ENCODE measurements at regions not wholly inside any gene's neighbourhood (a gene's known extent, or its start where the extent isn't known, plus 50 kb on each side); places are given as distances from the start of the nearest gene placed in this dataset.

DNA sequence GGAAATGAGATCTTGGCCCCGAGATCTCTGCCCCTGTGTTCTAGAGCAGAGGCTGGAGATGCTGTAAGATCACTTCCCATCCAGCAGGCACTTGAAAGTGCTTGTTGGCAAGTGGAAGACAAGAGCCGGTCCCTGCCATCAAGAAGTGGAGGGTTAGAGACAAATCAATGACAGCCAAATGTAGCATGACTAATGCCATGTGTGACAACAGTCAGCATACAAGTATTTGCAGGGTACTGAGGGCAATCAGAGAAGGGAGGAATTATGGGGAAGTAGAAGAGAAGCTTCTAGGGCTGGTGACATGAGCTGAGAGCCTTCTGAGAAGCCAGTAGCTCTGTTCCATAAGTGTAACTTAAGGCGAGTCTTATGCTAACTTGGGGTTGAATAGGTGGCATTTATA, 58.6 kb downstream of the TMEM17 start:
- Histone ChIP-seq H3K27me3 (ENCODE audit: insufficient read depth, poor library complexity, severe bottlenecking) (no peaks in the 10 kb centered on the region), H3K9me3 (ENCODE audit: severe bottlenecking) (no peaks in the 10 kb centered on the region), H3K4me1 (ENCODE audit: insufficient read depth, poor library complexity, severe bottlenecking) (no peaks in the 10 kb centered on the region), H3K36me3 (ENCODE audit: low read depth) (no peaks in the 10 kb centered on the region), H3K27ac (ENCODE audit: poor library complexity, severe bottlenecking) (no peak overlapping the region), H3K4me3 (ENCODE audit: severe bottlenecking) (no peak overlapping the region)
- no peak for DNase-seq (ENCODE audit: low spot score)
- no peak for ATAC-seq (ENCODE audit: low read depth)
- TF ChIP-seq, protein P1, sequence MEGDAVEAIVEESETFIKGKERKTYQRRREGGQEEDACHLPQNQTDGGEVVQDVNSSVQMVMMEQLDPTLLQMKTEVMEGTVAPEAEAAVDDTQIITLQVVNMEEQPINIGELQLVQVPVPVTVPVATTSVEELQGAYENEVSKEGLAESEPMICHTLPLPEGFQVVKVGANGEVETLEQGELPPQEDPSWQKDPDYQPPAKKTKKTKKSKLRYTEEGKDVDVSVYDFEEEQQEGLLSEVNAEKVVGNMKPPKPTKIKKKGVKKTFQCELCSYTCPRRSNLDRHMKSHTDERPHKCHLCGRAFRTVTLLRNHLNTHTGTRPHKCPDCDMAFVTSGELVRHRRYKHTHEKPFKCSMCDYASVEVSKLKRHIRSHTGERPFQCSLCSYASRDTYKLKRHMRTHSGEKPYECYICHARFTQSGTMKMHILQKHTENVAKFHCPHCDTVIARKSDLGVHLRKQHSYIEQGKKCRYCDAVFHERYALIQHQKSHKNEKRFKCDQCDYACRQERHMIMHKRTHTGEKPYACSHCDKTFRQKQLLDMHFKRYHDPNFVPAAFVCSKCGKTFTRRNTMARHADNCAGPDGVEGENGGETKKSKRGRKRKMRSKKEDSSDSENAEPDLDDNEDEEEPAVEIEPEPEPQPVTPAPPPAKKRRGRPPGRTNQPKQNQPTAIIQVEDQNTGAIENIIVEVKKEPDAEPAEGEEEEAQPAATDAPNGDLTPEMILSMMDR (IDR thresholded peaks at IDR 0.05; ENCODE audit: poor library complexity, severe bottlenecking) = no peak

DNA sequence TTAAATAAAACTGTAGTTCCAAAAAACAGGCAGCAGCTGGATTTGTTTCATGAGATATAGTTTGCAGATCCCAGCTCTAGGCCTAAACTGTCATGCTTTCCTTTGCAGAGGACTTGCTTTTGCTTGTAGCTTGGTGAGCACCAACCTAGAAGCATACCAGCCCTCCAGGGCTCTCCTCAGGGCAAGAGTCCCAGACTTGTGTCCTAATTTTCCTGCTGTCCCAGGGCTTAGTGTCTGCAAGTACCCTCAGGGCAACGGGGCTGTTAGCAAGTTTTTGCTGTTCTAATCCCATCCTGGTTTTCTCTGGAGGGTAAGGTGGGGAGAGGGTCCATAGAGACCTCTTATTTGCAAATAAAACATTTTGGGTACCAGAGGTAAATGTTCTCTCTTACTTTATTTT, 59.5 kb downstream of the TMEM17 start:
- no peak for DNase-seq (ENCODE audit: low spot score)
- TF ChIP-seq, protein P1 (IDR thresholded peaks at IDR 0.05; ENCODE audit: poor library complexity, severe bottlenecking) = no peak

DNA sequence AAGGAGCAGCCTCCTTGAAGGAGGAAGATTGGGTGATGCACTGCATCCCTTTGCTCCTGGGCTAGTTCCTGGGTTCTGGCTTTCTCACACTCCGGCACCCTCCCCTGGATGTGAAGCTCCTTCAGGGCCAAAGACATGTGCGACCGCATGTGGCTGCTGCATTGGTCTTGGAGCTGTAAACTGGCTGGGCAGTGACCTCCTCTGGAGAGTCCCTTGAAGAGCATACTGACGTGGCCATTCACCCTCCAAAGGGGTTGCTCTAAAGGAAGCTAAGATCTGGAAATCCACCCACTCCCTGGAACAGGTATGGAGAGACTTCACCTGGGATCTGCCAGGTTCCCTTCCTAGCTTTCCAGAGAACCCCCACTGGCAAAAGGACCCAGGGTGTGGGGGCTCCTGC, 62.1 kb downstream of the TMEM17 start:
- TF ChIP-seq, protein P1 (IDR thresholded peaks at IDR 0.05; ENCODE audit: poor library complexity, severe bottlenecking) = no peak
- H3K9me3 ChIP-seq (ENCODE audit: severe bottlenecking) = no peaks in the 10 kb centered on the region
- no peak overlapping the region for H3K27ac ChIP-seq (ENCODE audit: poor library complexity, severe bottlenecking)
- DNase-seq (ENCODE audit: low spot score) = no peak
- ATAC-seq (ENCODE audit: low read depth) = no peak
- no peak overlapping the region for H3K4me3 ChIP-seq (ENCODE audit: severe bottlenecking)
- H3K27me3 ChIP-seq (ENCODE audit: insufficient read depth, poor library complexity, severe bottlenecking) = no peaks in the 10 kb centered on the region
- no peaks in the 10 kb centered on the region for H3K36me3 ChIP-seq (ENCODE audit: low read depth)
- no peaks in the 10 kb centered on the region for H3K4me1 ChIP-seq (ENCODE audit: insufficient read depth, poor library complexity, severe bottlenecking)

More for the DNA sequence above, 59.5 kb downstream of the TMEM17 start:
- ATAC-seq (ENCODE audit: low read depth) = no peak
- Histone ChIP-seq H3K36me3 (ENCODE audit: low read depth) (no peaks in the 10 kb centered on the region), H3K4me1 (ENCODE audit: insufficient read depth, poor library complexity, severe bottlenecking) (no peaks in the 10 kb centered on the region), H3K9me3 (ENCODE audit: severe bottlenecking) (no peaks in the 10 kb centered on the region), H3K27me3 (ENCODE audit: insufficient read depth, poor library complexity, severe bottlenecking) (no peaks in the 10 kb centered on the region), H3K4me3 (ENCODE audit: severe bottlenecking) (no peak overlapping the region), H3K27ac (ENCODE audit: poor library complexity, severe bottlenecking) (no peak overlapping the region)

DNA sequence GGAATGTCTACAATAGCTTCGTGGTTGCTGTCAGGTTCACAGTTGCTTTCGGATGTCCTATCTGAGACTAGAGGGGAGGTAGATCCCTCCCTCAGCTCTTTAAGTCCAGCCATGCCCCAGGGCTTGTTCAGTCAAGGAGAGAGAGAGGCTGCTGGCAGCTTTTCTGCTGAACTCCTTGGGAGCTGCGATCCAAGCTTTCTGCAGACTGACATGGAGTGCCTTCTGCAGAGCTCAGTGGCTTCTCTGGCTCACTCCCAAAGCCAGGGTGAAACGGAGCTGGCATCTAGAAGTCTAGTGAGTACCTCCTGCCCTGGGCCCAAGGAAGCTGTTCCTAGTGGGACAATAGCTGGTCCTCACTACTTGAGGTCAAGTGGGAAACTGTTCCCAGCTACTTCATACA, 62.5 kb downstream of the TMEM17 start:
- no peaks in the 10 kb centered on the region for H3K9me3 ChIP-seq (ENCODE audit: severe bottlenecking)
- H3K27ac ChIP-seq (ENCODE audit: poor library complexity, severe bottlenecking) = no peak overlapping the region
- no peak overlapping the region for H3K4me3 ChIP-seq (ENCODE audit: severe bottlenecking)
- DNase-seq (ENCODE audit: low spot score) (no peak), ATAC-seq (ENCODE audit: low read depth) (no peak)
- TF ChIP-seq, protein P1 (IDR thresholded peaks at IDR 0.05; ENCODE audit: poor library complexity, severe bottlenecking) = no peak
- H3K4me1 ChIP-seq (ENCODE audit: insufficient read depth, poor library complexity, severe bottlenecking) = no peaks in the 10 kb centered on the region
- H3K27me3 ChIP-seq (ENCODE audit: insufficient read depth, poor library complexity, severe bottlenecking) = no peaks in the 10 kb centered on the region
- H3K36me3 ChIP-seq (ENCODE audit: low read depth) = no peaks in the 10 kb centered on the region

DNA sequence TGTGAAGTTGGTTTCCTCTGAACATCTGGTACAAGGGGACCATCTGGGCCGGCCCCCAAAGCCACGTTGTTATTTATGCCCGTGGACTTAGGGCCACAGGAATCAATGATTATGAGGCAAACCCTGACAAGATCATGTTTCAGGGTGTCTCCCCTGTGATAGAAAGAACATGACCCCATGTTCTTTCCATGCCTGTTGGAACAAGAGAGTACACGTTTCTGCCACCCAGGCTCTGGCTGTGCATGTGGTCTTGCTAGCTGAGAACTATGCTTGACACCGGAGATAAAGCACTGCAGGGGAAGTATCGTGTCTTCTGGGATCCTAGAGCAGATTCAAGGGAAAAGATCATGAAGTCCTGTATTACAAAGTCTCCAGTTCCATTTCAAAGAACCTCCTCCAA, 64.2 kb downstream of the TMEM17 start:
- TF ChIP-seq, protein P1 (IDR thresholded peaks at IDR 0.05; ENCODE audit: poor library complexity, severe bottlenecking) = no peak
- Histone ChIP-seq H3K4me3 (ENCODE audit: severe bottlenecking) (no peak overlapping the region), H3K36me3 (ENCODE audit: low read depth) (no peaks in the 10 kb centered on the region), H3K9me3 (ENCODE audit: severe bottlenecking) (no peaks in the 10 kb centered on the region), H3K27ac (ENCODE audit: poor library complexity, severe bottlenecking) (no peak overlapping the region), H3K4me1 (ENCODE audit: insufficient read depth, poor library complexity, severe bottlenecking) (no peaks in the 10 kb centered on the region), H3K27me3 (ENCODE audit: insufficient read depth, poor library complexity, severe bottlenecking) (no peaks in the 10 kb centered on the region)
- ATAC-seq (ENCODE audit: low read depth) (no peak), DNase-seq (ENCODE audit: low spot score) (no peak)

All from RWPE2 (cell line).